Mesodermal cell (in vitro differentiated cells): ENCODE measurements at regions not wholly inside any gene's neighbourhood (a gene's known extent, or its start where the extent isn't known, plus 50 kb on each side); places are given as distances from the start of the nearest gene placed in this dataset.

Source experiments
- H3K27ac ChIP-seq: 2 replicates; pipeline ENCODE4 v1.7.0; 2013; ENCODE audit warnings: mild to moderate bottlenecking, low read depth, low read length, moderate library complexity; ENCODE audit not compliant: severe bottlenecking
- H3K36me3 ChIP-seq: 2 replicates; pipeline ENCODE4 v1.7.1; 2013; ENCODE audit warnings: mild to moderate bottlenecking, low read length, moderate library complexity; ENCODE audit not compliant: control insufficient read depth, insufficient read depth
- H3K4me1 ChIP-seq: one replicate; pipeline ENCODE4 v1.7.1; 2013; ENCODE audit warnings: mild to moderate bottlenecking, low read length; ENCODE audit not compliant: insufficient read depth, control insufficient read depth, poor library complexity, severe bottlenecking
- H3K4me3 ChIP-seq: 2 replicates; pipeline ENCODE4 v1.7.0; 2013; ENCODE audit warnings: low read length, control low read depth, mild to moderate bottlenecking; ENCODE audit not compliant: insufficient read depth, poor library complexity, severe bottlenecking; ENCODE audit errors: extremely low read depth
- H3K9me3 ChIP-seq: 2 replicates; pipeline ENCODE4 v1.7.1; 2013; ENCODE audit warnings: mild to moderate bottlenecking, low read length, moderate library complexity; ENCODE audit not compliant: control insufficient read depth
- WGBS, 2 experiments: methylation state at CpG; one replicate each; pipeline ENCODE4 v1.1.5; 2013; ENCODE audit warnings: missing lambda C conversion rate in 2 of 2; ENCODE audit not compliant: insufficient coverage in 2 of 2; 5-methylcytosine and 5-hydroxymethylcytosine counted together

DNA sequence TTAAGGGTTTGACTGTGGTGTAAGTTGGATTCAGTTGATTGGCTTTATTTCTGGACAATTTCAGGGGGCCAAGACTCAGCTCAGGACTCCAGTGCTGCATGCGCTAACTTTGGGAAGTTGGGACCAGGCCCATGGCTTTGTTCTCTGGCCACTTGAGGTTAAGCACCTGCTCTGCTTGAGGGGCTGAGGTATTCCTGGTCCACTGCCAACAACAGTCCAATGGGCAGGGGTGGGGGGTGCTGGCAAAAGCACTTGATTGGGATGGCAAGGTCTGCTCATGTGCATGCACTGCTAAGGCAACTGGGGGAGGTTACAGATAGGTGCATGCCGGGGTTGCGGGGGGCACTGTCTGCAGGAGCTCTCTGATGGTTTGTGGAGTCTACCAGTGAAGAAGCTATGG lies 52.6 kb upstream of the ASB17 start:
- Histone ChIP-seq H3K4me1 (peaks cover 4% of the 10 kb centered on the region), H3K4me3 (no peak overlapping the region), H3K9me3 (peaks cover 5% of the 10 kb centered on the region), H3K36me3 (no peaks in the 10 kb centered on the region), H3K27ac (no peak overlapping the region)
- WGBS, 2 experiments = 50 to 59% methylated on average over 2 to 3 of the region's 3 CpGs

DNA sequence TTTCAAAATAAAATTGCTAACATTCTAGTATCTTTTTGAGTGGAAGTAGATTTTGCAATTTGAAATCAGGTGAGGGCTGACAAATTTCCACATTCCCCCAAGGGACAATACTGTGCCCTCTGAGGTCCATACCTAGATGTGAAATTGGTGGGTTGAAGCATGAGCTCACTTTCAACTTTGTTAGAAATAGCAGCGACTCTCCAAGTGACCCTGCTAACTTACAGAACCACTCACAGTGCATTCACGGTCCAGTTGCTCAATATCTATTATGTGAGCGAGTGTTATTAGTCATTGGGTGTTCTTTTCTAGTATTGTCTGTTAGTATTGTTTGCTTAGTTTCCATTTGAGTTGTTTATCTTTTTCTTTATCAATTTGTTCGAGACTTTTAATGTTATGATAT lies 53.6 kb upstream of the ASB17 start:
- Histone ChIP-seq H3K4me3 (no peak overlapping the region), H3K36me3 (no peaks in the 10 kb centered on the region), H3K4me1 (peaks cover 4% of the 10 kb centered on the region), H3K27ac (no peak overlapping the region), H3K9me3 (peaks cover 5% of the 10 kb centered on the region)
- WGBS, 2 experiments = no CpG with 5 or more reads among the region's 4 CpGs

DNA sequence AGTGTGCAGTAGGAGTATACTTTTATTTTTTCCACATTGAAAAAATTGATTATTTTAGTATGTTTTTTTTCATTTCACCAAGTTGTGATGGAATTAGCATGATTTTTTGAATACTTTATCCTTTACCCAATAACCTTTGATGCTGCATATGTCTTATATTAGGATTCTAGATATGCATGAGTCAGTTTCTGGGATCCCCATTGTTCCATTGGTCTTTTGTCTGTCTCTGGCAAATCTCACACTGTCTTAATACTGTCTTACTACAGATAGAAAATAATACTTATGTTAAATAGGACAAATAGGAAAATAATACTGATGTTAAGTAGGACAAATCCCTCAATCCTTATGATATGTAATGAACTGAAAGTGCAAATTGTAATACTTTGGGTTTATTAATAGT lies 54.3 kb upstream of the ASB17 start:
- H3K4me3 ChIP-seq = no peak overlapping the region
- H3K27ac ChIP-seq = no peak overlapping the region
- H3K4me1 ChIP-seq = peaks cover 1% of the 10 kb centered on the region
- peaks cover 5% of the 10 kb centered on the region for H3K9me3 ChIP-seq
- H3K36me3 ChIP-seq = no peaks in the 10 kb centered on the region

DNA sequence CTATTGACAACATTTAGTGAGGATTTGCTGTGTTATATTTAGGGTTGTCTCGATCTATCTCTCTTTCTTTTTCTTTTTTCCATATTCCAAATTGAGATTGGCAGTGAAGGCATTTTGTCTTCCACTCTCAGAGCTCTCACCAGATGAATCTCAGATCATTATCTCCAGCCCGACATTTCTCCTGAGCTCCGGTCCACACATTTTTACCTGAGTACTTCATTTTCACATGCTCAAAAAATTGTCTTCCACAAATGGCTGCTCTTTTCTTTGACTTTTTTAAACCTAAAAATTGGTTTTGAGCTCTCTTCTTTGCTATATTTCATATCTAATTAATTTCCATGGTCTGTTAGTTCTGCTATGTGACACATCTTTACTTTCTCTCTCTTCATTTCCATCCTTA lies 56.9 kb upstream of the ASB17 start:
- 100% methylated on average over 2 to 3 of the region's 3 CpGs for WGBS, 2 experiments
- Histone ChIP-seq H3K36me3 (no peaks in the 10 kb centered on the region), H3K27ac (no peak overlapping the region), H3K4me3 (no peak overlapping the region), H3K9me3 (peaks cover 5% of the 10 kb centered on the region), H3K4me1 (no peaks in the 10 kb centered on the region)

DNA sequence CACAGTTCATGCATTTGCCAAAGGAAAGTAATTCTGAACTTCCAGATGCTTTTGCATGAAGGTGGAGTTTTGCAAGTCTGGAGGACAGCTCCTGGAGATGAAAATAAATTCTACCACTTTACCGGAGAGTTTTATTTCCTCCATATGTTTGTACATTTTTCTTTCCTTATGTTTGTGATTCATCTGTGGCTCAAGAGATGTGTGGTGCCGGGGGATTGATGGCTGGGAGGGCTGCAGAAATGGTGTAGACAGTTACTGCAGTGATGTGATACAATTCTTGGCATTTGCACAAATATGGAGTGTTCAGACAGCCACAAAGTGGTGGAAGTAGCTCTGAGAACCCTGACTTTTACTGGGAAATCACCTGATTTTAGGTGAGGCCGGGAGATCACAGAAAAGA lies 58.5 kb upstream of the ASB17 start:
- H3K9me3 ChIP-seq = no peaks in the 10 kb centered on the region
- WGBS, 2 experiments = 75 to 100% methylated on average over 1 to 2 of the region's 3 CpGs
- H3K36me3 ChIP-seq = no peaks in the 10 kb centered on the region
- no peaks in the 10 kb centered on the region for H3K4me1 ChIP-seq
- no peak overlapping the region for H3K4me3 ChIP-seq
- no peak overlapping the region for H3K27ac ChIP-seq

DNA sequence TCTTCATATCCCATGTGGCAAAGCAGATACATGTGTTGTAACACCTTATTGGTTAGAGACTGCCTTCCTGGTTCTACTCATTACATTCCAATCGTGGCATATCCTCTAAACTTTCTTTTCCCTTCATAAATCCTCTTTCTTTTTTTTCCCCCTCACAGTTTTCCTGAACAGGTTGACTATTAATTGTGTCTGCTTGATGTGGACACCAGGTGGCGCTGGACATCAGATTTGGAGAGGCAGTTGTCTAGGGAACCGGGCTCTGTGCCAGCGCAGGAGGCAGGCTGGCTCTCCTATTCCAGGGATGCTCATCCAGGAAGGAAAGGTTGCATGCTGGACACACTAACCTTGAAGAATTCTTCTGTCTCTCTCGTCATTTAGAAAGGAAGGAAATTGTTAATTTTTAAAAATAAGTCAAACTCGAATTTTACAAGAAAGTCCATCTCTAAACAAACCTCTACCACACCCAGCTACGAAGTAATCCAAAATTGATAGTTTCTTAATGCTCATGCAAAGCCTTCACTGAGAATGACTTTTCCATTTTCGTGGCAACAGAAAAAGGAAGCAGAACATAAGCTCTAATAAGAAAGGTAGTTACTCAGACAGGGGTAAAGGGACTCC lies 59.4 kb upstream of the ASB17 start:
- 0 to 29% methylated on average over 3 to 7 of the region's 8 CpGs for WGBS, 2 experiments
- Histone ChIP-seq H3K4me3 (no peak overlapping the region), H3K9me3 (no peaks in the 10 kb centered on the region), H3K36me3 (no peaks in the 10 kb centered on the region), H3K4me1 (no peaks in the 10 kb centered on the region), H3K27ac (no peak overlapping the region)

DNA sequence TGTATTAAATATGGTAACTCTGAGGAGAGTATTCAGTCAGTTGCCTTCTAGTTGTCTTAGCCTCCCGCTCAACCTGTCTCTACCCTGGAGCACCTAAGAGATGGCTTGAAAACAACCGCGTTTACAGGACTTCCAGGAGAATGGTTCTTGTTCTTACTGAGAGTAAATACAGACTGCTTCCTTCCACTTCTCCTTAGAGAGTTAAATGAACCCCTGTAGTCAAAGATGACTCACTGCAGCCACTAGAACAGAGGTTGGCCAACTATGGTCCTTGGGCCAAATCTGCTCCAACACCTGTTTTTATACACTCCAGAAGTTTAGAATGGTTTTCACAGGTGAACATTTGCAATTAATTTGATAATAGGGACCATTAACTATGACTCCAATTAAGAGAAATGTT lies 60.1 kb upstream of the ASB17 start:
- no peaks in the 10 kb centered on the region for H3K36me3 ChIP-seq
- H3K27ac ChIP-seq = no peak overlapping the region
- WGBS, 2 experiments = 49% methylated on average over 3 of the region's 3 CpGs; no CpG with 5 or more reads in 1 of the 2 experiments
- no peak overlapping the region for H3K4me3 ChIP-seq
- H3K4me1 ChIP-seq = no peaks in the 10 kb centered on the region
- H3K9me3 ChIP-seq = no peaks in the 10 kb centered on the region

DNA sequence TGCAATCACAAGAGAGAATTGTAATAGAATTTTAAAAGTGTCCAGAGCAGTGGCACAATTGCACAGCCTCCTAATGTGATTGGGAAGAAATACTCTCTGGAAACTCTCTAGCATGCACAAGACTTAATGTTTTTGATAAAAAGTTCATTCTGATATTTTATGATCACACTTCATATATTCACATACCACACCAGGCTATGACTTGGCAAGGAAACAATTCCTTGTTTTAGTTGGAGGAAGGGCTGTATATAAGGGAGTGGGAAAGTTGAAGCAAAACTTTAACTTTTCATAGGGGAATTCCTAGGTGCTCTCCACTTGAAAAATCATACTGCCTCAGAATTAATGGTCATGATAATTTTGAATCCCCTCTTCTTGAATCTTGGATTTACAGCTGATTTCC lies 61.5 kb upstream of the ASB17 start:
- Histone ChIP-seq H3K9me3 (no peaks in the 10 kb centered on the region), H3K4me1 (no peaks in the 10 kb centered on the region), H3K36me3 (no peaks in the 10 kb centered on the region), H3K4me3 (no peak overlapping the region), H3K27ac (no peak overlapping the region)

DNA sequence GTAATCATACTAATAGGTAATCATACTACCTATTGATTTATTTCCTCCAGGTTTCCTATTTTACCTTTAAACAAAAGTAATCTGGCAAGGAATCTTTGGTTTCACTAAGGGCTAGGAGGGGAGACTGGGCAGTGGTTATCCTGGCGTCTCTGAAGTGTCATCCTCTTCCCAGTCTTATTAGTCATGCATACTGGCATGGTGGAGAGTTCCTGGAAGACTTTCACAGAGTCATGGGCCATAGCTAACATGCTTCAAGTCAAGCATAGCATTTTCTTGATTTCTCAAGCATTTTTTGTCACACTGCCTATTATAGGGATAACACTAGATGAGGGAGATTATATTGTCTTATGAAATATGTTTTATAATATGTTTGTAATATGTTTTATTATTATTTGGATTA lies 64.0 kb upstream of the ASB17 start:
- Histone ChIP-seq H3K27ac (no peak overlapping the region), H3K9me3 (no peaks in the 10 kb centered on the region), H3K4me1 (no peaks in the 10 kb centered on the region), H3K36me3 (no peaks in the 10 kb centered on the region), H3K4me3 (no peak overlapping the region)
- WGBS, 2 experiments = 80 to 100% methylated on average over 1 of the region's 1 CpG

DNA sequence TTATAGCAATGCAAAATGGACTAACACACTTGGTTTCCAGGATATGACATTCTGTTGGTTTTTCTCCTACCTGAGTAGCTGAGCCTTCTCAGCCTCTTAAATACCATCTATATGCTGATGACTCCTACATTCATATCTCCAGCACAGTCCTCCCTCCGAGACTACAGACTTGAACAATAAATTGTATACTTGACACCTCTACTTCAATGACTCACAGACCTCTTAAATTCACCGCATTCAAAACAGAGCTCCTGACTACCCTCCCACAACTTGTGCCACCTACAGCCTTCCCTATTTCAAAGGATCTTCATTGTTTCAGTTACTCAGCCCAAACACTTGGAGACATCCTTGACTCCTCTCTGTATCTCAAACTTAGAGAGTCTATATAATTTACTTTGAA lies 66.8 kb upstream of the ASB17 start:
- H3K4me1 ChIP-seq = no peaks in the 10 kb centered on the region
- 96 to 100% methylated on average over 2 of the region's 2 CpGs for WGBS, 2 experiments
- H3K4me3 ChIP-seq = no peak overlapping the region
- H3K36me3 ChIP-seq = no peaks in the 10 kb centered on the region
- H3K9me3 ChIP-seq = no peaks in the 10 kb centered on the region
- H3K27ac ChIP-seq = no peak overlapping the region

DNA sequence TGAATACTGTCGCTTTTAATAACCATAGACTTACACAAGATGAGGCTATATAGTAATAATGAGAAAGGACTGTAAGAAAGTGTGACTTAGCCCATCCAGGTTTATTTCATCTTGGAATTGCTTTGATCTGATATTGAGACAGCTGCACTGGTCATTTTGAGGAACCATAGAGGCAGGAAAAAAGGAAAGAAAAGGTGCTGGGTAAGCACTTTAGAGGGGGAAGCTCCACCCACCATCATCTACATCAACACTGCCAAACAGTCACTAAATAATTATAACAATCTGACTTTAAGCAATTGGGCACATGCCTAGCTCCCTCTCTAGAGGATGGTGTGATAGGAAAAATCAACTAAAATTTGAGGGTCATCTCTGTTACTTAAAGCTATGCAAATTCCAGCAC lies 70.6 kb upstream of the ST6GALNAC3 start:
- no peaks in the 10 kb centered on the region for H3K36me3 ChIP-seq
- H3K4me1 ChIP-seq = no peaks in the 10 kb centered on the region
- no peaks in the 10 kb centered on the region for H3K9me3 ChIP-seq
- WGBS, 2 experiments = no CpG with 5 or more reads among the region's 1 CpG
- H3K27ac ChIP-seq = no peak overlapping the region
- H3K4me3 ChIP-seq = no peak overlapping the region
